SU-DHL-6 (cell line): ENCODE measurements at regions not wholly inside any gene's neighbourhood (a gene's known extent, or its start where the extent isn't known, plus 50 kb on each side); places are given as distances from the start of the nearest gene placed in this dataset.

Source experiments
- H2AFZ ChIP-seq: fragments of 200-600 bp; sonication (generic); 2 replicates; pipeline ENCODE4 v1.6.1; 2014; ENCODE audit warnings: low read depth, mild to moderate bottlenecking, moderate library complexity, mixed read lengths, antibody characterized with exemption, low read length; ENCODE audit not compliant: severe bottlenecking
- H3F3A ChIP-seq: fragments of 200-600 bp; shearing (Covaris generic); 2 replicates; pipeline ENCODE4 v1.6.0; 2016; ENCODE audit warnings: antibody characterized with exemption, mild to moderate bottlenecking; ENCODE audit not compliant: insufficient read depth
- H3K27ac ChIP-seq: fragments of 200-600 bp; sonication (generic); 2 replicates; pipeline ENCODE4 v1.5.1; 2016; ENCODE audit warnings: low read depth, mild to moderate bottlenecking, low read length, moderate library complexity, mixed read lengths
- H3K27me3 ChIP-seq: fragments of 200-600 bp; sonication (generic), shearing (Covaris generic); 2 replicates; pipeline ENCODE4 v1.6.0; 2014; ENCODE audit warnings: mild to moderate bottlenecking, low read length
- H3K36me3 ChIP-seq: fragments of 200-600 bp; sonication (generic); 2 replicates; pipeline ENCODE4 v1.6.1; 2014; ENCODE audit warnings: mild to moderate bottlenecking, low read length, mixed read lengths
- H3K4me2 ChIP-seq: fragments of 300-600, 200-600 bp; shearing (Covaris generic), sonication (generic); 2 replicates; pipeline ENCODE4 v1.6.0; 2014; ENCODE audit warnings: low read length, low read depth, mild to moderate bottlenecking; ENCODE audit not compliant: poor library complexity, severe bottlenecking
- H3K4me3 ChIP-seq: fragments of 200-600 bp; sonication (generic); 2 replicates; pipeline ENCODE4 v1.5.1; 2014; ENCODE audit warnings: antibody characterized with exemption, low read length, mild to moderate bottlenecking, mixed read lengths; ENCODE audit not compliant: insufficient read depth, poor library complexity, severe bottlenecking
- H3K79me2 ChIP-seq: fragments of 200-600 bp; sonication (generic); 2 replicates; pipeline ENCODE4 v1.6.1; 2014; ENCODE audit warnings: mild to moderate bottlenecking, low read length, moderate library complexity; ENCODE audit not compliant: insufficient read depth
- H3K9ac ChIP-seq: fragments of 200-600 bp; sonication (generic); 2 replicates; pipeline ENCODE4 v1.7.0; 2014; ENCODE audit warnings: mild to moderate bottlenecking, low read length
- H3K9me2 ChIP-seq: fragments of 200-600 bp; sonication (generic); replicated peaks from 2 replicates; pipeline ENCODE4 v1.6.1; 2014; ENCODE audit warnings: low read length; ENCODE audit not compliant: insufficient read depth
- H3K9me3 ChIP-seq: fragments of 200-600 bp; sonication (generic); 2 replicates; pipeline ENCODE4 v1.6.1; 2014; ENCODE audit warnings: low read length, mixed read lengths; ENCODE audit not compliant: insufficient read depth
- H4K20me1 ChIP-seq: fragments of 200-600 bp; sonication (generic); 2 replicates; pipeline ENCODE4 v1.6.1; 2014; ENCODE audit warnings: low read depth, mild to moderate bottlenecking, antibody characterized with exemption, low read length, moderate library complexity, mixed read lengths
- EZH2phosphoT487 ChIP-seq: fragments of 200-600 bp; sonication (generic), shearing (Covaris generic); conservative IDR thresholded peaks from 2 replicates; pipeline ENCODE4 v1.6.1; 2018; ENCODE audit warnings: mild to moderate bottlenecking, antibody characterized with exemption, low read length, moderate library complexity, mixed read lengths
- TF ChIP-seq, protein P1 (sequence below): fragments of 200-600 bp; sonication (generic); IDR thresholded peaks from one replicate; pipeline ENCODE4 v1.5.1; 2017; ENCODE audit warnings: antibody characterized with exemption, mild to moderate bottlenecking, low read length, moderate library complexity; ENCODE audit not compliant: insufficient read depth, poor library complexity, severe bottlenecking

- H3K9me2 ChIP-seq, result no peaks in the 10 kb centered on the region
- TF ChIP-seq, protein P1, sequence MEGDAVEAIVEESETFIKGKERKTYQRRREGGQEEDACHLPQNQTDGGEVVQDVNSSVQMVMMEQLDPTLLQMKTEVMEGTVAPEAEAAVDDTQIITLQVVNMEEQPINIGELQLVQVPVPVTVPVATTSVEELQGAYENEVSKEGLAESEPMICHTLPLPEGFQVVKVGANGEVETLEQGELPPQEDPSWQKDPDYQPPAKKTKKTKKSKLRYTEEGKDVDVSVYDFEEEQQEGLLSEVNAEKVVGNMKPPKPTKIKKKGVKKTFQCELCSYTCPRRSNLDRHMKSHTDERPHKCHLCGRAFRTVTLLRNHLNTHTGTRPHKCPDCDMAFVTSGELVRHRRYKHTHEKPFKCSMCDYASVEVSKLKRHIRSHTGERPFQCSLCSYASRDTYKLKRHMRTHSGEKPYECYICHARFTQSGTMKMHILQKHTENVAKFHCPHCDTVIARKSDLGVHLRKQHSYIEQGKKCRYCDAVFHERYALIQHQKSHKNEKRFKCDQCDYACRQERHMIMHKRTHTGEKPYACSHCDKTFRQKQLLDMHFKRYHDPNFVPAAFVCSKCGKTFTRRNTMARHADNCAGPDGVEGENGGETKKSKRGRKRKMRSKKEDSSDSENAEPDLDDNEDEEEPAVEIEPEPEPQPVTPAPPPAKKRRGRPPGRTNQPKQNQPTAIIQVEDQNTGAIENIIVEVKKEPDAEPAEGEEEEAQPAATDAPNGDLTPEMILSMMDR, result no peak
- TF ChIP-seq EZH2phosphoT487, result no peak
- H3K9ac ChIP-seq, result no peak overlapping the region
- no peaks in the 10 kb centered on the region for H3K36me3 ChIP-seq
- H3K27me3 ChIP-seq, result no peaks in the 10 kb centered on the region
- H3F3A ChIP-seq, result no peaks in the 10 kb centered on the region
- no peaks in the 10 kb centered on the region for H3K9me3 ChIP-seq
- H3K4me2 ChIP-seq, result no peak overlapping the region
- H2AFZ ChIP-seq, result no peak overlapping the region
- no peak overlapping the region for H3K27ac ChIP-seq
- H4K20me1 ChIP-seq, result no peaks in the 10 kb centered on the region
- no peak overlapping the region for H3K4me3 ChIP-seq
- no peaks in the 10 kb centered on the region for H3K79me2 ChIP-seq
Measured at GRCh38 chr2:105449076-105449475, 50.2 kb upstream of the FHL2 start.
